Muscle layer of colon (tissue), 2 donors: ENCODE measurements at regions not wholly inside any gene's neighbourhood (a gene's known extent, or its start where the extent isn't known, plus 50 kb on each side); places are given as distances from the start of the nearest gene placed in this dataset.

Experiments
- H3K27ac ChIP-seq: one replicate; pipeline ENCODE4 v1.7.0; 2013; ENCODE audit warnings: low read depth, mild to moderate bottlenecking, low read length, moderate library complexity
- H3K27me3 ChIP-seq, 2 donors: one replicate each; pipeline ENCODE4 v1.7.0; 2013; ENCODE audit warnings: low read length in 2 of 2, mild to moderate bottlenecking in 2 of 2; ENCODE audit not compliant: insufficient read depth in 2 of 2, control insufficient read depth in 1 of 2
- H3K36me3 ChIP-seq: one replicate; pipeline ENCODE4 v1.7.0; 2013; ENCODE audit warnings: mild to moderate bottlenecking, low read length; ENCODE audit not compliant: insufficient read depth
- H3K4me1 ChIP-seq: one replicate; pipeline ENCODE4 v1.7.0; 2013; ENCODE audit warnings: mild to moderate bottlenecking, low read length; ENCODE audit not compliant: insufficient read depth
- H3K4me3 ChIP-seq, 2 donors: one replicate each; pipeline ENCODE4 v1.7.0; 2013; ENCODE audit warnings: low read length in 2 of 2, low read depth in 1 of 2, mild to moderate bottlenecking in 1 of 2, moderate library complexity in 1 of 2
- H3K9ac ChIP-seq: one replicate; pipeline ENCODE4 v1.7.0; 2013; ENCODE audit warnings: low read length
- H3K9me3 ChIP-seq: one replicate; pipeline ENCODE4 v1.7.0; 2013; ENCODE audit warnings: mild to moderate bottlenecking, low read length
- donor health status: abdominal sarcoma.
- donor health status: Adenocarcinoma of cecum.

DNA sequence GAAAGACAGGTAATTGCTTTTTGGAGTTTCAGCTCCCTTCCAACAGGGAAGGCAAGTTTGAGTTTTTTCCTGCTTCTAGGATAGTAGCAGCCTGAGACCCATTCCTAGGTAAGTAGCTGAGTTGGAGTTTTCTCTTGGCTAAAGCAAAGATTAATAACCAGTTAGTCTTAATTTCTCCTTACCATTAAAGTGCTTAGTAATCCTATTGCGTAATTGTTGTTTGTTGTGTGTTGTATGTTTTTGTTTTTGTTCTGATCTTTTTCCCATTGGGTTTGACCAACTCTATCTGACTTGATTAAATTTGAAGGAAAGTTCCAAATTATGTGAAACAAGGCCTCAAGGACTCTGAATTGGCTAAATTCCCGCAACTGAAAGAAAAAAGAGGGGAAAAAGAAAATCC is 83.5 kb downstream of the TBX22 start:
- Histone ChIP-seq H3K4me3 (no peak overlapping the region), H3K27me3 (no peaks in the 10 kb centered on the region), H3K9me3 (no peaks in the 10 kb centered on the region), H3K36me3 (no peaks in the 10 kb centered on the region), H3K9ac (no peak overlapping the region), H3K4me1 (no peaks in the 10 kb centered on the region), H3K27ac (no peak overlapping the region)

GRCh38 chrX:80120335-80120734 is 105.8 kb downstream of the TBX22 start:
- Histone ChIP-seq H3K9me3 (no peaks in the 10 kb centered on the region), H3K4me1 (no peaks in the 10 kb centered on the region), H3K9ac (no peak overlapping the region), H3K4me3 (no peak overlapping the region), H3K27ac (no peak overlapping the region), H3K27me3 (no peaks in the 10 kb centered on the region), H3K36me3 (no peaks in the 10 kb centered on the region)

DNA sequence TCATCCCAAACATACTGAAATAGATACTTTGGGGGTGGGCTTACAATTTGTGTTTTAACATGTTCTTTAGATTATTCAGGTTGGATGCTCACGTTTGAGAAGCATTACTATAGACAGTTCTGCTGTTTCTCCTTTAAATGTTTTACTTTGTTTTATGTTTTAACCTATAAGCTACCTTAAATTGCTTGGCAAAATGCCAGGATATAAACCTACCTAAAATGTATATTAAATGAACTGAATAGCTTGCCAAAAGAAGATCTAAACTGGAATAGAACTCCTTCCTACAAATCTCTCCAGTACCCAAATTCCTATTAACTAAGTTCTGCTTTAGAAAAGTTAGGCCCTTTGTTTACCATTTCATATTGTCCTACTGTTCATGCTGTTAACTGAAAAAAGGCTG is 124.4 kb downstream of the TBX22 start:
- no peaks in the 10 kb centered on the region for H3K4me1 ChIP-seq
- H3K27me3 ChIP-seq = no peaks in the 10 kb centered on the region
- no peaks in the 10 kb centered on the region for H3K9me3 ChIP-seq
- no peak overlapping the region for H3K27ac ChIP-seq
- H3K9ac ChIP-seq = no peak overlapping the region
- H3K36me3 ChIP-seq = no peaks in the 10 kb centered on the region
- no peak overlapping the region for H3K4me3 ChIP-seq

GRCh38 chrX:80139564-80139963 is 125.0 kb downstream of the TBX22 start:
- Histone ChIP-seq H3K27me3 (no peaks in the 10 kb centered on the region), H3K9ac (no peak overlapping the region), H3K4me1 (no peaks in the 10 kb centered on the region), H3K27ac (no peak overlapping the region), H3K36me3 (no peaks in the 10 kb centered on the region), H3K9me3 (no peaks in the 10 kb centered on the region), H3K4me3 (no peak overlapping the region)

DNA sequence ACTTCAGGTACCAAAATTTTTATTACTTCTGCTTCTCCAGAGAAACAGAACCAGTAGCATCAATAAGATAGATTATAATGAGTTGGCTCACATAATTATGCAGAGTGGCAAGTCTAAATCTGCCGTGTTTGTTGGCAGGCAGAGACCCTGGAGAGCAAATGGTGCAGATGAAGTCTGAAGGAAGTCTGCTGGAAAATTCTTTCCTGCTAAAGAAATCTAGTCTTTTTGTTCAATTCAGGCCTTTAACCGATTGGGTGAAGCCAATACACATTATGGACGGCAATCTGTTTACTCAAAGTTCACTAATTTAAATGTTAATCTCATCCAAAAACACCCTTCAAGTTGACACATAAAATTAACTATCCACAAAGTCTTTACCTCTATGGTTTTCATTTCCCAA is 156.0 kb downstream of the TBX22 start:
- Histone ChIP-seq H3K4me1 (no peaks in the 10 kb centered on the region), H3K27ac (no peak overlapping the region), H3K4me3 (no peak overlapping the region)

DNA sequence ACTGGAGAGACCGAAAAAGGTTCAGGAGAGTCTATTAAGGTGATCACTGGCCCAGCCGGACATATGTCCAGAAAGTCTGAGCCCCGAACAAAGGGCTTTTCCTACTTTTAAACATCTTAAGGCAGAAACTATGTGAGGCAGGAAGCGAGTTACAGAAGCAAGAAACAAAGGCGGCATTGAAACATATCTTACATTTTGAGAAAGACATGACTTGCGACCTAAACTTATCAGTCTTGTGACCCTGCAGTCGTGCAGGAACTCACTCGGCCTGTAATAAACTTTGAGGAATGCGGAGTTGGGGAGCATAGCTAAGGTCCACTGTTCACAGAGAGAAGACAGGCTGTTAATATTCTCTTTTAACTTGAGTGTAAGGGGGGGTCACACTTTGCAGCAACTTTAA is 158.7 kb downstream of the TBX22 start:
- Histone ChIP-seq H3K36me3 (no peaks in the 10 kb centered on the region), H3K4me3 (no peak overlapping the region), H3K27ac (no peak overlapping the region), H3K27me3 (no peaks in the 10 kb centered on the region), H3K4me1 (no peaks in the 10 kb centered on the region), H3K9me3 (no peaks in the 10 kb centered on the region), H3K9ac (no peak overlapping the region)

More for the DNA sequence above, 156.0 kb downstream of the TBX22 start:
- no peaks in the 10 kb centered on the region for H3K27me3 ChIP-seq
- H3K36me3 ChIP-seq = no peaks in the 10 kb centered on the region
- H3K9me3 ChIP-seq = no peaks in the 10 kb centered on the region
- no peak overlapping the region for H3K9ac ChIP-seq

- Histone ChIP-seq H3K4me1 (no peaks in the 10 kb centered on the region), H3K27ac (no peak overlapping the region), H3K36me3 (no peaks in the 10 kb centered on the region), H3K9ac (no peak overlapping the region), H3K27me3 (no peaks in the 10 kb centered on the region), H3K9me3 (no peaks in the 10 kb centered on the region), H3K4me3 (no peak overlapping the region)
Observed at GRCh38 chrX:80174925-80175574, 160.5 kb downstream of the TBX22 start.

DNA sequence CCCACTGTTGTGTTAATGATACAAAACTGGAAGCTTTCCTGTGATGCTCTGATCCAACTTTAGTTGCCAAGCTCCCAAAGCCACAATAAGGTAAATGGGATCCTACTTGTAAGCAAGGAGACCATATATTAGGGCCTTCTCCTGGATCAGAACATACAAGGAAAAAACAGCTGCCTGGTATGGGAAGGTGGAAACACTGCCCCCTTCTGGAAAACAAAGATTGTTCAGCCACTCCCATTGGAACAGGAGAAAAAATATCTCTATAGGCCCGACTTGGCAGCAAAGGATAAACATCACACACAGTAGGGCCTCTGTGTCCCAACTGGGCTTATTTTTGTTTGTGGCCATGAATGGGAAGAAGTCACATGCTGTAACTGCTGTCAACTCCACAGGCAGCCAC is 166.5 kb downstream of the TBX22 start:
- H3K36me3 ChIP-seq = no peaks in the 10 kb centered on the region
- H3K4me1 ChIP-seq = no peaks in the 10 kb centered on the region
- H3K27me3 ChIP-seq = peaks cover 0 to 5% of the 10 kb centered on the region in 2 donors
- H3K27ac ChIP-seq = no peak overlapping the region
- H3K4me3 ChIP-seq = no peak overlapping the region
- no peak overlapping the region for H3K9ac ChIP-seq
- H3K9me3 ChIP-seq = no peaks in the 10 kb centered on the region

- H3K27ac ChIP-seq = no peak overlapping the region
Observed at GRCh38 chrX:80184854-80185253, 170.3 kb downstream of the TBX22 start.

GRCh38 chrX:80206647-80207046 is 192.1 kb downstream of the TBX22 start:
- Histone ChIP-seq H3K9me3 (no peaks in the 10 kb centered on the region), H3K27me3 (peaks cover 0 to 13% of the 10 kb centered on the region in 2 donors), H3K9ac (no peak overlapping the region), H3K36me3 (no peaks in the 10 kb centered on the region), H3K27ac (no peak overlapping the region), H3K4me3 (no peak overlapping the region), H3K4me1 (no peaks in the 10 kb centered on the region)

More at GRCh38 chrX:80184854-80185253, 170.3 kb downstream of the TBX22 start:
- Histone ChIP-seq H3K4me1 (no peaks in the 10 kb centered on the region), H3K27me3 (peaks cover 0 to 5% of the 10 kb centered on the region in 2 donors), H3K36me3 (no peaks in the 10 kb centered on the region), H3K9me3 (no peaks in the 10 kb centered on the region), H3K4me3 (no peak overlapping the region), H3K9ac (no peak overlapping the region)

- H3K4me1 ChIP-seq = no peaks in the 10 kb centered on the region
- H3K9ac ChIP-seq = no peak overlapping the region
- H3K4me3 ChIP-seq = no peak overlapping the region
- H3K9me3 ChIP-seq = no peaks in the 10 kb centered on the region
- H3K36me3 ChIP-seq = no peaks in the 10 kb centered on the region
- H3K27me3 ChIP-seq = peaks cover 0 to 13% of the 10 kb centered on the region in 2 donors
- H3K27ac ChIP-seq = no peak overlapping the region
Observed at GRCh38 chrX:80207327-80207726, 192.8 kb downstream of the TBX22 start.

- no peaks in the 10 kb centered on the region for H3K9me3 ChIP-seq
- no peak overlapping the region for H3K9ac ChIP-seq
- no peak overlapping the region for H3K27ac ChIP-seq
- no peaks in the 10 kb centered on the region for H3K27me3 ChIP-seq
- no peaks in the 10 kb centered on the region for H3K4me1 ChIP-seq
- H3K4me3 ChIP-seq = no peak overlapping the region
- H3K36me3 ChIP-seq = no peaks in the 10 kb centered on the region
Observed at GRCh38 chrX:80216086-80216485, 201.5 kb downstream of the TBX22 start.
